ENCODE measurements at regions not wholly inside any gene's neighbourhood (a gene's known extent, or its start where the extent isn't known, plus 50 kb on each side); places are given as distances from the start of the nearest gene placed in this dataset.

DNA sequence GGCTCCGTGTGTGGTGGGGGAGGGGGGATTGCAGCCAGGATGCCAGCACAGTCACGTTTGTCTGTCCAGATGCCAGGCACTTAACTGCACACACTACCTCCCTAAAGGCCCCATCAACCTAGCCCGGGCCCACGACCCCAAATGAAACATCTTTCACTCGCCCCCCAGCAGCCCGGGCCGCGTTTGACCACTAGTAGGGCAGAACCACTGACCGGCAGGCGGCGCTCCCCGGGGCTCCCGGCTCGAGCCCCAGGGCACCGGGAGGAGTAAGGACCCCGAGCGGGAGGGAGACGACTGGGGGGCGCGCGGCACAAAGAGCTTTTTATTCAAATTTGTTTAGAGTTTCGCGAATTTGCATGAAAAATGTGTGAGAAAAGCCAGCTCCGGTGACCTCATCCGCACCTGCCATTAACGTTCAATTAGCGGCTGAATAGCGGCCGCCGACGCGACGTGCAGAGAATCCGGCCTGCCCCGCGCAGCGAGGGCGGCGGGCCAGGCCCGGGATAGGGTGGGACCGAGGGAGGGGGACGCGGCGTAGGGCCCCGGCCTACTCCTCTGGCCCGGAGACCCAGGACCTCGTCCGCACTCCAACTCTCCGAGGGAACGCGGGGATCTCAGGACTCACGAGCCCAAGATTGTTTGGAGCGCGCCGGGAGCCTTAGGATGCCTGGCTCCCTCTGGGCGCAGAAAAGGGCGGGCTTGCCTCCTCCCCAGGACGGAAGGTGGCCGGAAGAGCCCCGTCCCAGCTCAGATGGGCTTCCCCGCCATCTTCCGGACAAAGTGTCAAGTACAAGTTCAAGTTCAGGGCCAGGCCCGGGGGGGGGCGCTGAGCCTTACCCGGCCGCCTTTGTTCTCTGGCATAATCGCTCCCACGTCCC lies 64.9 kb upstream of the POLG start:
- peak; percentile 7 for DNase-seq

DNA sequence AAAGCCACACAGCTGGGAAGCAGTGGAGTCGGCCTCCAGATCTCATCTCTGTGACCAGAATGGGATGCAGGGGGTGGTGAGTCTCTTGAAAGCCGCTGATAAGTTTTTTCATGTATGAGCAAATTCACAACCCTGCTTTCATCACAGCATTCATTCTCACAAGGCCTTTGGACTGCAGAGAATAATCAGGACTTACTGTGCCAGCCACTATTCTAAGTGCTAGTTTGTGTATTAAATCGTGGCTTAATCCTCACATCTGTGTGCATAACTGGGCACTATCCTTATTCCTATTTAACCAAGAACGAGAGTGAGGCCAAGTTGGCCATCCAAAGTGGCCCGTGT lies 64.2 kb upstream of the POLG start:
- DNase-seq = no peak

DNA sequence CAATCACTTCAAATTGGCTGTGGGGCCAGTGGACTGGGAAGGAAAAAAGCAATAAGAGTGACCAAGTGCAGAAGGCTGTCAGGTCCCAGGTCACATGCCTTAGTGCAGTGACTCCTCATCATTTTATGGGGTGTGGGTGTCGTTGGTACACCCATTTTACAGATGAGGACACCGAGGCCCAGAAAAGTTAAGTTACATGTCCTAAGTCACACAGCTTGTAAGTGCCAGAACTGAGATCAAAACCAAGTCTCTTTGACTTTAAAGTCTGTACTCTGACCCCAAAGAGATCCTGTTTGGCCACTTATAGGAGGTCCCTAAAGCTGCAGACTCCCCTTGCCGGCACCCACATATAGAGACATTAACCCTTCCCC lies 63.0 kb upstream of the POLG start:
- no peak for DNase-seq

DNA sequence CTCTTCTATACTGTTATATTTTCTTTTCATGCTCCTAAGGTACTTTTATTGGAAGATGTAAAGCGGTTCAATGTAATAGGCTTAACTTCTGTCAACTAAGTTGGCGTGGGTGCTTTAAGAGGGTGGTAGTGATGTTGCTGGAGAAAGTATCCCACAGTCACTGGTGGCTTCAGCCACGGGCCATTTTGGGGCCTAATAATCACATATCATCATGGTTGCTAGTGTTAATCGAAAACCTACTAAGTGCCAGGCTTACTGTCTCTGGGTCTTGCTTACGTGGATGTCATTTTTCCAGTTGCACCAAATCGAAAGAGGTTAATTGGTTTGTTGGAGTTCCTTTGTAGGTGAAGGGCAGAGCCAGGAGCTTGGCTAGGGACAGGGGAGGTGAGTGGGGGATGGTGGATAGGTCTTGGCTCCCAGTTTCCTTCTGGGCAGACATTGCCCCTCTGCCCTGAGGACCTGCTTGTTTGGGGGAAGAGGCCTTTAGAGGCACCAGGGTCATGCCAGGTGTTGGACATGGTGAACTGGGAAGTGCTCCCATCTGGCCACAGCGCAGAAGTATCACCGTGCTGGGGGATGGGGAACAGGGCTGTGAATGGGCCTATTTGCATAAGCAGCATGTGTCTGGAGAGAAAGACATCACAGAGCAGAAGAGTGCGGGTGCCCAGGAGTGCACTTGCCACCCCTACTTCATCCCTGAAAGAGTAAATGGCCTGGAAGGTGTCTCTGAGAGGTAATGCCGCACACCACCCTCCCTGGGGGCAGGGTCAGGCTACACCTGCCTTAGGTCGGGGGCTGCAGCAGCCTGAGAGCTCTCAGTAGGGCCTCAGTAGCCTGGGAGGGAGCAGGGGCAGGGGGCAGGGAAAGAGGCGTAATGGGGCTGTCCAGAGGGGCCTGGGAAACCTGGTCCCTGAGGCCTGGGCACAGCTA lies 62.4 kb upstream of the POLG start:
- no peak for DNase-seq

DNA sequence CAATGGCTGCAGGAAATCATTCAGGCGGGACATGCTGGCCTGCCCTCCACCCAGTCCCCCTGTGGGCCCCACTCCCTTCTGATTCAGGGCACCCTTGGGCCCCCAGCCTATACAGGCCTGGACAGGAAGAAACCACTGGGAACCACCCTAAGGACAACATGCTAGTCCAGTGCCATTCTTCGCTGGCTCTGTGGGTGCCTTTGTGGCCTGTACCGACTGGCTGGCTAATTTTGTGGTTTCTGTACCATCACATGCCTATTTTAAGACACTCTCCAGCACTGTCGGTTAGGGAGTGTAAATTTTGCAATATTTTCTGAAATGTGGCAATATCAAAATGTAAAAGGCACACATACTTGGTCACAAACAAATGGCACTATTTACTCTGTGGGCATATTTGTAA lies 61.4 kb upstream of the POLG start:
- no peak for DNase-seq

DNA sequence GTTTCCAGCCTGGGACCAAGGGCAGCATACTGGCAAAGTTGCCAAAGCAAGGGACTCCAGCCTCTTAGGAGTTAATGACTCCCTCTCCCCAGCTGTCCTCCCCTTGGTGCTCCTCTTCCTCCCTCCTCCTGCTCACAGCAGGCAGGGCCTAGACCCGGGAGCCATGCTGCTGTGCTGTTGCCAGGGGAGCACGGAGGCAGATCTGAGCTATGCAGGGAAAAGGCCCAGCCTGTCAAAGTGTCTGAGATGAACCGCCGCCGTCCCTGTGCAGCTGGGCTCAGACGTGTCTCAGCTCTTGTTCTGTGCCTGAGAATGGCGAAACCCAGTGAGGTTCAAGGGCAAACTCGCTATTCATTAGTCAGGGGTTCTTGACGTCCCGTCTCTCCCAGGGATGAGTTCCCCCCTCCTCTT lies 60.8 kb upstream of the POLG start:
- DNase-seq = no peak

DNA sequence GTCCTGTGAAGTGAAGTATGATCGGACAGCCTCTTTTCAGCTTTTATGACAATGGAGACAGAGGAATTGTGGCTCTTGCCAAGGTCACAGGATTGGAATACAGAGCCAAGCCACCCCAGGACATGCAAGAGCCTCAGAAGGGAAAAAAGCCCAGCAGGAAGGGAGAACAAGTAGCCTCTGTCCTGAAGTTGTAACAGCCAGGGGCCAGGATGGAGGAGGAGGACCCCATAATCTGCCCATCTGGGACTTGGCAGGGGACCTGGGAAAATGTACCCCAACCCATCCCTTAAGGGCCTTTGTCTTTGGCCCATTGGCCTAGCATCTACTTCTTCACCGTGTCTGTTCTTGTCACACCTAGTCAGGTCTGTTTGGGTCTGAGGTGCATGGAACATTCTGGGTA lies 60.4 kb upstream of the POLG start:
- no peak for DNase-seq

DNA sequence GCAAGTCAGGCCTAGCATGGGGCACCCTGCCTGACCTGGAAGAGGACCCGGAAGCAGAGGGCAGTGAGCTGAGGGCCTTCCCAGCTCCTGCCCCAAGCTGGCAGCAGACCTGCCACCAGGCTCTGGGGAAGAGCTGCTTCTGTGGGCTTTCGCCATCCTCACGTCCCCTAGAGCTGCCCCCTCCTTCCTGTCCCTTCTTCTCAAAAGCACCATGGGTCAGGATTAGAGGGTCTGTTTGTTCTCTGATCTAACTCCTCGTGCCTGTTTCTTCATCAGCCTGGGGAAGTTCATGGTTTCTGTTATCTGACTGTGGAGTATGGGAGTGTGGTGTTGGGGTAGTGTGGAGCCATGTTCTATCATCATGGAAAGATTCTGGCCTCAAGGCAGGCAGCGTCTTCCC lies 58.4 kb upstream of the POLG start:
- no peak for DNase-seq

DNA sequence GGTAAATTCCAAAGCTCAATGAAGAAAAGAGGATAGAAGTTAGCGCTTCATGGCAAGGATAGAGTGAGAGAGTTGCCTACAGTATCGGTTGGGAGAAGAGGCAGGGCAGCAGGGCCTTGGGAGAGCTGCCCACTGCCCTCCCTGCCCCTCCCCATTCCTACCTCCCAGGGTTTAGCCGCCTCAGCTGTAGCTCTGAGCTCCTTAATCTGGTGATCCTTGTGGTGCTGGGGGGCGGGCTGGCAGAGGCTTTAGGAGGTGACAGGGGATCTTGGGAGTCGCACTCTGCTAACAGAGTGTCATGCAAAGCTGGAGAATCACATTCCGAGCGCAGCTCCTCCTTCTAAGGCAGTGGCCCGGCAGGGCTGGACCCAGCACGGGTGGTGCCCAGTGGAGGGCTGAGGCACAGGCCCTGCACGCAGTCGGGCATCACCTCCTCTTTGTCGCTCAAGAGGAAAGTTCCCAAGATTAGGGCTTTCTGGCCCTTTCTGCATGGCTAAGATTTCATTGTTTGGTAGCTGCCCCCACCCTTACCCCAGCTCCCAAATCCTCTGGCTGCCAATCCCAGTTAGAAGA lies 57.1 kb upstream of the POLG start:
- no peak for DNase-seq

DNA sequence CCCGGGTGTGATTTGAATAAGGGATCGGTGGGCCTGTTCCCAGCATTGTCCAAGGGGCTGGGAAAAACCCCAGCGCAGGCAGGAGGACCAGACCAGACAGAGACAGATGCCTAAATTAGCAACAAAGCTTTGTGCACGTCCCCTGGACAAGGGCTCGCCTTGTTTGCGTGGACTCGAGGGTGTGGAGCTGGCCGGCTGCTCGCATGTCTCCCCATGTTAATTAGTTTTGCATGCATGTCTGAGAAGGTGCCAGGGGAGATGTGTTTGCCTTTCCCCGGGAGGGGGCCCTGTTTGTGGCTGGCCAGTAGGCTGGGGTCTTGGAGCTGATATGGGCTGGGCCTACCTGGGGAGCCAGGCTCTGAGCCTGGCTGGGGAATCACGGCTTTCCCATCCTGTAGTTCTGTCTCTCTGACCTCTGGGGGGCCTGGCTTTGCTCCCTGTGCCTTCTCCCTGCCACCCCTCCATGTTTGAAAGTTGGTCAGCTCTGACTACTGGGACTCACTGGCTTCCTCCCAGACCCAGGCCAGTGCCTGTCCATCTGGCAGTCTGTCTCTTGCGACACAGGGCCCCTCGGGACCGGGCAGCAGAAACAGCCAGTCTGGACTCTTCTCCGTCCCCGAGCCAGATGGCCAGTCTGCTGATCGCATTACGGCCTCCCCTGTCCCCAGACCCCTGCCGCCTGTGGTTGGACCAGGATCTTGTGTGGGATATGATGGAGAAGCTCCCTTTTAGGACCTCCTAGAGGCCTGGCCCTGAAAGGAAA lies 55.4 kb upstream of the POLG start:
- no peak for DNase-seq

DNA sequence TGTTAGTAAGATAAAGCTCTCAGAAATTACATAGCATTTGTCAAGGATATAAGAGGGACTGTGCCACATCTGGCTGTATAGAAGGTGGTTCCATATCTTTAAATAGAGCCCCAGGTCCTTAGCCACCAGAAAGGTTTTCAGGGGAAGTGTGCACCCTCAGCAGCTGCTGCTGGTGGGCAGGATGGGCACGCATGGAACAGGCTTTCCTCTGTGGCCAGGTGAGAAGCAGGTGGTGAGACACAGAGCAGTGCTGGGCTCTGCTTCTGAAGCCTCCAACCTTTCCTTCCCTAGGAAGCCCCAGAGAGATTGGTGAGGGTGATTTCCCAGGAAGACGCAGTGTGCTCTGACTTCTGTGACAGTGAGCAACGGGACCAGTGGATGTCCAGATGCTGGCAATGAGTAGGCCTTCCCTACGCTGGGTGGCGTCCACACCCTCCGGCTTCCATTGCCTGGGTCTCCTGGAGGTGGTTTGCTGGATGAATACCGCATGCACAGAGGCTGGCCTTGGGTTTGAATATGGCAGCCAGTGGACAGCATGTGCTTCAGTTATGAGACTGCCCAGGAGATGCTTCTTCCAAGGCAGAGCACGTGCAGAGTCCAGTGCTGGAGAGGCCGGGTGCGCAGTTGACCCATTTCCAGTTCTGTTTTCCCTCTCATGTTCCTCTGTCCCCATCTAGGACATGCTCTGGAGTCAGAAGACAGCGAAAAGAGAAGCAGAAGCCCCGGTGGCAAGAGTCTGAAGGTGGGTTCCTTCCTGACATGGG lies 52.7 kb upstream of the POLG start:
- DNase-seq = no peak

DNA sequence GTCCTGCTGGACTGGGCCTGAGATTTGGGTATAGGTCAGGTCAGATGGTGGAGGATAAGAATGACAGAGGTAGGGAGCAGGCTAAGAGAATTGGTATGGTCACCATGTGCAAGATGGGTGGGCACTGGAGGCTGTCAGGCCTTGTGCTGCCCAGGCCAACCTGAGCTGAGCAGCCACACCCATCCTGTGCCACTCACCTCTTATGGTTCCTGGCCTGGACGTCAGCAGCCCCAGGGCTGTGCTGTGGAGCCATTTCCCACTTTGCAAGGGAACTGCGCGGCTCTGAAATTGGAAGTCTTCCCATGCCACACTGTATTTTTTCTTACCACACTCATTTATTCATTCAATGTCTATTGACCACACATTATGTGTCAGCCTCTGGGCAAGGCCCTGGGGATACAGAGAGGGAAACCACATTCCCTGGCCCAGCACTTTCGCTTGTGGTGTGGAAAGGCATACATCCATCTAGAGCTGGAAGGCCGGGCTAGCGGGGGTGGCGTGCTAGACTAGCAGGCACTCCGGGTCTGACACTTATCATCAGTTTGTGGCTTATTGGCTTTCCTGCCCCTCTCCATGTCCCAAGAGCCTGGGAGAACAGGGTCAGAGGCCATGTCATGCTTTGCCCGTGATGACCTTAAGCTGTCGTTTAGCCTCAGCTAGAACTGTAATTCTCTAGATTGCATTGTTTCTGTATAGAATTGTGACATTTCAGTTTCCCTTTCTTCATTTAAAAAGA lies 51.1 kb upstream of the POLG start:
- DNase-seq = no peak
